ENCODE measurements at regions not wholly inside any gene's neighbourhood (a gene's known extent, or its start where the extent isn't known, plus 50 kb on each side); places are given as distances from the start of the nearest gene placed in this dataset.

DNA sequence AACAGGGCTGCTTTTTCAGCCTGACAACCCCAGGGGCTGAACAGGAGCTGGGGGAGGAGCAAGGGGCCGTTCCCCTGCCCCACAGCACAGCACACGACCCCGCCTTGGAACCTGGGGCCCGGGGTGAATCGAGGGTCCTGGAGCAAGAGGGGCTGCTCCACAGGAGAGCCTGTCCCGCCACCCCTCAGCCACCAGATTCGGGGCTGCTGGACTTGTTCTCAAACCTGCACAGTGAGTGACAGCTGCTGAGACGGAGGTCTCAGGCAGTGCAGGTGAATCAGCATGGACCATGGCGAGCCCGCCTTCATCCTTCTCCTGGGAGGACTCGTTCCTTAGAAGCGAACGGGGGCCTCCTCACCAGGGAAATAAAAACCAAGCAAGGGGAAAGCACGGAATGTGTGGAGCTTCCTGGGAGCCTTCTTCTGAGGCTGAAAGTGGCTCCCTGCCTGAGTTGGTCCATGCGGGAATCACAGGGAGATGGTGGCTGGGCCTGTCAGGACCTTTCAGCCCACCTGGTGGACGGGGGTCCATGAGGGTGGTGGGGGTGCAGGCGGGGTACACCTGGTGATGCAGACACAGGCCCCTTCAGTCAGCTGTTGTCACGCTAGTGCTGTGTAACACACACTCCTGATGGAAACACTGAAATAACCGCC is 125.4 kb downstream of the SIK1 start:
- DNase-seq, result no peak

DNA sequence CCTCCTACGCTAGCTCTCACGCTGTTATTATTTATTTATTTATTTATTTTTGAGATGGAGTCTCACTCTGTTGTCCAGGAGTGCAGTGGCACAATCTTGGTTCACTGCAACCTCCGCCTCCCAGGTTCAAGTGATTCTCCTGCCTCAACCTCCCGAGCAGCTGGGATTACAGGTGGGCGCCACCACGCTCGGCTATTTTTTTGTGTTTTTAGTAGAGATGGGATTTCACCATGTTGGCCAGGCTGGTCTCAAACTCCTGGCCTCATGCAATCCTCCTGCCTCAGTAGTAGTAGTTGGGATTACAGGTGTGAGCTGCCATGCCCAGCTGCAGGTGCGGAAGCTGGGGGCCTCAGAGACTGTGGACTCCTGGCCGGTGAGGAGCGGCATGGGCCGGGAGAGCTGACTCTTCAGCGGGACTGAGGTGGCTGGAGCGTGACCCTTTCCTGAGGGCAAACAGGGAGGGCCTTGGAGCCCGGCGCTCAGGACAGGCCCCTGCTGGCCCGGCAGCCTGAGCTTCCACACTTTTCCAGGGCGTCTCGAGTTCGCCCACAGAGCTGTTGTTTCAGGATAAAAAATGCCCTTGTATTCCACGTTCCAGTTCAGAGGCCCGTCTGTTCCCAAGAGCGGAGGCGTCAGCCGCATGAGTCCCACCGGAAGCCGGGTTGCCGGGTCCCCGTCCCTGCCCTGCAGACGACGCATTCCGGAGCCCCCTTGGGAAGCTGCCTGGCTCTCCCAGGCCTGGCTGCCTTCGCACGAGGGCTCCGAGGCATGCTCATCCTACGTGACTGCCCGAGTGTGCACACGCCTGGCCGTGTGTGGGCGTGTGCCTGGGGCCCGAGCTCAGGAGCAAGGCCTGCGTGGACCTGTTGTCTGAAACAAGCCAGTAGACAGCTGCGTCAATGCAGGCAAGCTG is 126.2 kb downstream of the SIK1 start:
- no peak for DNase-seq

DNA sequence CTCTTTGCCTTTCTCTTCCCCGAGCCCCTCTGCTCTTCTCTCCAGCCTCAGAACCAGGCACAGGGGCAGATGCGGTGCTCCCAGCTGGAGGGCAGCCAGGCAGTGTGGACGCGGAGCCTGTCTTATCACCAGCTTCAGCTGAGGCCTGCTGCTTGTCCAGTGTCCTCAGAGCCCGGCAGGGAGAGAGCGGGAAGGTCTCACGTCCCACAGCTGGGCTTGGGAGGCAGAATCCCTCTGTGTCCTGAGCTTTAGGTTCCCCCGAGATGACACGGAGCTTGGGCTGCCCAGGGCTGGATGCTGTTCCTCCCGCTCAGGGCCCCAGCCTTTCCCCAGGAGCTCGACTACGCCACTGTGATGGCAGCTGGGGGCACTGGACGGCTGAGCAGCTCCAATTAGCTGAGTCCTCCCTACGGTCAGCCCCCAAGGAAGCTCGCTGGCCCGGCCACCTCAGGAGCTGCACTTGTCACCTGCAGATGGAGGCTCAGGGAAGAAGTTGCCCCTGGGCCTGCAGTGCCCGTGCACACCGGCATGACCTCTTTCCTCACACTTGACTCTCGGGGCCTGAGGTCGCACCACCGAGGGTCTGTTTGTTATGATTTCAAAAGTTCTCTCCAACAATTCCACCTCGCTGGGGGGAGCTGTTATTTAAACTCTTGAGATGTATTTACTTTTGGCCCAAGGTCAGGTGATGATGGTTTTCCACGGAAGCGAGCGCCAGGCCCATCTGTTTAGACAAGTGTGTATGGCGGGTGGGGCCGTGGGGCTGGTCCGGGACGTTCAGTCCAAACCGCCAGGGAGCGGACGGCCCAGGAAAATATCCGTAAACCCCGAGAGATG is 127.3 kb downstream of the SIK1 start:
- DNase-seq, result no peak

DNA sequence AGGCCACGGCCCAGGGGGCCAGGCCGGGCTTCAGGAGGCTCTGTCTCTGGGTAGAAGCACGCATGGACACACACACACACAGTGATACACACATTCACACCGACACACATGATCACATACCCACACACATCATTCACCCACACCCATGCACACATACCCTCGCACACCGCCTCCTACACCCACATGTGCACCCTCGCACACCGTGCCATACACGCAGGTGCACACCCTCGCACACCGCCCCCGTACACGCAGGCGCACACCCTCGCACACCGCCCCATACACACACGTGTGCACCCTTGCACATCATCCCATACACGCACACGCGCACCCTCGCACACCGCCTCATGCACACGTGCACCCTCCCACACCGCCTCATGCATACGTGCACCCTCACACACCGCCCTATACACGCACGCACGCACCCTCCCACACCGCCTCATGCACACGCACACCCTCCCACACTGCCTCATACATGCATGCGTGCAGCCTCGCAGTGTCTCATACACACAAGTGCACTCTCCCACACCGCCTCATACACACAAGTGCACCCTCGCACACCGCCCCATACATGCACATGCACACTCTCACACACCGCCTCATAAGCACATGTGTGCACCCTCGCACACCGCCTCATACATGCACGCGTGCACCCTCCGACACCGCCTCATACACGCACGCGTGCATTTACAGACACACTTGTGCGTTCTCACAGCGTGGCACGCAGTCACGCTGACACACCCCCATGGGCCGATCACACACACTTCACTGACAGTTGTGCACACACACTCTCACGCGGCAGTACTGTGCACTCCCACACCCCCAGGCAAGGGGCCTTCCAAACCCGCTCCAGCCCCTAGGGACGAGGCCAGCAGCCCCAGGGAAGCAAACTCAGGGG is 128.1 kb downstream of the SIK1 start:
- DNase-seq, result no peak

DNA sequence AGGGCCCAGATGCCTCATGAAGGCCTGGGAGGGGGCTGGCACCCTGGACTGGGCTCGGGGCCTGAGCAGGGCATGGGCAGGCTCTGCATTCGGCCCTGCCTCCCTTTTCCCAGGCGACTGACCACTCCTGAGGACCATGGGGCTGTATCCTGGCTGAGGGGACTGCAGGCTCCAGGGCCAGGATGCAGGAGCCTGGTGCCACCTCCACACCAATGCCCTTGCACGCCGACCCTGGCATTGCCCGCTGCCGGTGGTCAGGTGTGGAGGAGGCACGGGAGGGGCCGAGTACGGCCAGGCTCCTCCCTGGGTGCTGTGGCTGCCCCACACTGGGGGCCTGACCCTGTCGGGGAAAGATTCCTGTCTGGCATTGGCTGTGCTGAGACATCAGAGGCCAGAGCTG is 128.9 kb downstream of the SIK1 start:
- DNase-seq, result no peak

DNA sequence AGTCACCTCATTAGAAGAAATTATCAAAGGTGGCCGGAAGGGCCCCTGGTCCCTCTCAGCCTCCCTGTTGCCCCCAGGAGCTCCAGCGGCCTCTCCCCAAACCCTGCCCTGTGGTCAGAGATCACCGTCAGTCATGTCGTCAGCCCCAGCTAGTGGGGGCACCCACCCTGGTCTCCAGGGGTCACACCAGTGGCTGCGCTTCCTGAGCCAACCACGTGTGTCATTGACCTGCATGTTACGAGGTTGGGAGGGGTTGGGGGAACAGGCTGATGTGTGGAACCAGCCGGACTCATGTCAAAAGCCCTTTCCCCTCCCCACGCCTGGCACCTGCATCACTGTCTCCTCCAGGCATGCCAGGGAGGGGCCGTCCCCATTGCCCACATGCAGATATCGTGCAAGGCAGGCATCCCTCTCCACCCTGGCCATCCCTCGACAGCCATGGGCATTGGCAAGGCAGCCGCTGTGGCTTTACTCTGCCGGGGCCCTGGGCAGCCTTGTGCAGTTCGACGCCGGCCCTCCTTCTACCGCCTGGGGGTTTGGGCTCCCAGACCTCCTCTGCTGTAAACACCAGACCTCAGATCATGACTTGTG is 128.7 kb downstream of the CRYAA start:
- no peak for DNase-seq

DNA sequence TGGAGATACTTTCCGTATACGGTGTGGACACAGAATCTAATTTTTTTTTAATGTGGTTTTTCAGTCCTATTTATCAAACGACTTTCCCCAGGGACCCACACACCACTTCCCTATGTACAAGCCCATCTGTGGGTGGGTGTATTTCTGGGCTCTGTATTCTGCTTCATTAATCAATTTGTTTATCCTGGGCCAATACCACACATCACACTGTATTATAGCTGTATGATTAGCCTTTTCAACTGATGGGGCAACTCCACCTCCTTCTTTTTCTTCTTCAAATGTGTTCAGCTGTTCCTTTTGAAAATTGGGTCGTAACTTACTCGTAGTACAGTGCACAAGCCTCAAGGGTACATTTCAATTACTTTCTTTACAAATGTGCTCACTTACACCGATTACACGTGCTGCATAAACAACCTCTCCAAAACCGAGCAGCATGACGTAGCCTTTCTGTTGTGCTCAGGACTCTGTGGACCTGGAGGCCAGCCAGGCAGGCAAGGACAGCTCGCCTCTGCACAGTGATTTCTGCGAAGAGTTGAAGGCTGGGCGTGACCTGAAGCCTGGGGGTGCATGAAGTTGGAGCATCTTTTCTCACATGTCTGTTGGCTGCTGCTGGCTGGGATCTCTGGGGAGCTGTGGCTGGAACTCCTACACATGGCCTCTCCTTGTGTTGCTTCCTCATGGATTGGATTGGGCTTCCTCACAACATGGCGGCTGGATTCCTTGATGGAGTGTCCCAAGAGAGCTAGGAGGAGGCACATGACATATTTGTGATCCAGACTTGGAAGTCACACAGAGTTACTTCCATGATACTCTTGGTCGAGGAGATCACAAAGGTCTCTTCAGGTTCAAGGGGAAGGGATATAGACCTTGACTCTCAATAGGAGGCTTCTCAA is 126.5 kb downstream of the CRYAA start:
- DNase-seq, result peak; percentile 89

DNA sequence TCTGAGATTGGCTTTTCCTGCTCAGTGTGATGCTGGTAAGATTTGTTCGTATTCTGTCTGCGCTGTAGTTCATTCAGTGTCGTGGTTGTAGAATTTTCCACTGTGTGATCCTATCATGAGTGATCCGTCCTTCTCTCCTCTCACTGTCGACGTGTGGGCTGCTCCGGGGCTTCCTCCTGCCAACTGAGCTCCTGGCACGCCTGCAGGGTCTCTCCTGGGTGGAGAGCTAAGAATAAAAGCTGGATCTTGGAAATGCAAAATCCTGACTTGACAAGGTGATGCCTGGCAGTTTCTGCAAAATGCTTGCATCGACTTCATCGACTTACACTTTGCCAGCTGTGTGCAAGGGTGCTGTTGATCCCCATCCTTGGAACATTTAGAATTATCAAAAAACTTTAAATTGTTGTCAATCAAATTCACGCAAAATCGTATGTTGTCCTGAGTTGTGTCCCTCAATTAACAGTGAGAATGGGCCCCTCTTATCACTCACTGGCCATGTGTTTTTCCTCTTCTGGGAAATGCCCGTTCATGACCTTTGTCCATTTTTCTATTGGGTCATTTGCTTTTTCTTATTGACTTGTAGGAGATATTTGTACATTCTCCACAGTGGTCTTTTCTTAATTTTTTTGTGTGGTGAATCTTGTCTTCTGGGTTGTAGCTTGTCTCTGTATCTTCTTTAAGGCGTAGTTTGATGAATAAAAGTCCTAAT is 125.5 kb downstream of the CRYAA start:
- no peak for DNase-seq

DNA sequence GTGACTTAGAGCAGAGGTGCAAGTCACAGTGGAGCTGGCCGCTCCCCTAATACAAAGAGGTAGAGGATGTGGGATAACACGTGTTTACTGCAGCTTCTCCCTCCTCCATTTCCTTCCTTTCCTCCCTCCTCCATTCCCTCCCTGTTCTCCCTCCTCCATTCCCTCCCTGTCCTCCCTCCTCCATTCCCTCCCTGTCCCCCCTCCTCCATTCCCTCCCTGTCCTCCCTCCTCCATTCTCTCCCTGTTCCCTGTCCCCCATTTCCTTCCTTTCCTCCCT is 124.0 kb downstream of the CRYAA start:
- no peak for DNase-seq

DNA sequence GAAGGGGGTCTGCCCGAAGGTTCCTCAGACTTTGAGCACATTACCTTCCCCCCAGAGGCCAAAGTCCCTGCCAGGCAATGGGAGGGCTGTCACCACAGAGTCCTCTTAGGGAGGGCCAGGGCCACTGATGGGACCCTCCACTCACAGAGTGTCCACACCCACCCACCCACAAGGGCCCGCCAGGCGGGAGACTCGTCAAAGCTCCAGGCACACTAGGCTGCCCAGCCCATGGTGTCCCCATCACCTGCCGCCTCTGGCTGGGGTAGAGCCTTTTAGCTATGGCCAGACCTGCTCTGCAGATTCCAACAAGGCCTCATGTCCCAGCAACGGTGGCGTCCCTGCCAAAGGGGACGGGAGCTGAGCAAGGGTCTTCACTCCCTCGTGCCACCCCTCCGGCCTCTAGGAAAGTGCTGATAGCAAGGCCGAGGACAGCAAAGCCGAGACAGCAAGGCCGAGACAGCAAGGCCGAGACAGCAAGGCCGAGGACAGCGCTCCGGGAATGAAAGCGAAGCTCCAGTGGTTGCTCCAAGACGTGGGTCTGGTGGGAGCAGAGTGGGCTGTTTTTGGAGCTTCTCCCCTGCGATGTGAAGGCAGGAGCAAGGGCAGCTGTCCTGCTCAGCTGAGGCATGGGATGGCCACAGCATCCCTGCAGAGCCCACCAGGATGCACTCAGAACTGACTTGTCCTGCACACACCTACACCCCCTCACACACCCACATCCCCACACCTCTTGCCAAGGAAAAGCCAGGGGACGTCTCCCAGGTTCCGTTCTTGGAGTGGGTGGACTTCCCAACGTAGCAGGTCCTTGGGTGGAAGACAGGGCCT is 123.4 kb downstream of the CRYAA start:
- no peak for DNase-seq

DNA sequence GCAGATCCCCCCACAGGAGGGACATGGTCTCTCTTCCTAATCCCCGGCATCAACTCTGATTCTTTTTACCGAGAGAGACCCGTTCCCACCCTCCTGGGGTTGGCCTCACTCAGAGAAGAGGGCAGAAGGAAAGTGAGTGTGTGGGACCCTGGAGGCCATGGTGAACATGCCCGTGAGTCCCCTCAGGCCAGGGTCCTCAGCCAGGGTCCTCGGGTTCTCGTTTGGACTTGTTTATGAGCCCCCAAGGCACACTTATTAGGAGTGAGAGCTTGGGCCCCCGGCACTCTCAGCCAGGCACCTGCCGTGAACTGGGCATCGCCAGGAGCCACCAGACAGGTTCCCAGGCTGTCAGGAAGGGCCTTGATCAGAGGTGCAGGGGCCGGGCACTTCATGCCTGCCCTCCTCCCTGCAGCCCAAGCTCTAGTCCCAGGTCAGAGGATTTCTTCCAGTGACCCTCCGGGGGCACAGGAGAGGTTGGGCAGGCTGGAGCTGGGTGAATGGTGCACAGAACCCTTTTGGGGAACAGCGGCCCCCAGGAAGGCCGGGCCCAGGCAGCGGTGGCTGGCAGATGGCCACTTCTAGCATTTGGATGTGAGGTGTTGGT is 122.6 kb downstream of the CRYAA start:
- DNase-seq, result no peak

DNA sequence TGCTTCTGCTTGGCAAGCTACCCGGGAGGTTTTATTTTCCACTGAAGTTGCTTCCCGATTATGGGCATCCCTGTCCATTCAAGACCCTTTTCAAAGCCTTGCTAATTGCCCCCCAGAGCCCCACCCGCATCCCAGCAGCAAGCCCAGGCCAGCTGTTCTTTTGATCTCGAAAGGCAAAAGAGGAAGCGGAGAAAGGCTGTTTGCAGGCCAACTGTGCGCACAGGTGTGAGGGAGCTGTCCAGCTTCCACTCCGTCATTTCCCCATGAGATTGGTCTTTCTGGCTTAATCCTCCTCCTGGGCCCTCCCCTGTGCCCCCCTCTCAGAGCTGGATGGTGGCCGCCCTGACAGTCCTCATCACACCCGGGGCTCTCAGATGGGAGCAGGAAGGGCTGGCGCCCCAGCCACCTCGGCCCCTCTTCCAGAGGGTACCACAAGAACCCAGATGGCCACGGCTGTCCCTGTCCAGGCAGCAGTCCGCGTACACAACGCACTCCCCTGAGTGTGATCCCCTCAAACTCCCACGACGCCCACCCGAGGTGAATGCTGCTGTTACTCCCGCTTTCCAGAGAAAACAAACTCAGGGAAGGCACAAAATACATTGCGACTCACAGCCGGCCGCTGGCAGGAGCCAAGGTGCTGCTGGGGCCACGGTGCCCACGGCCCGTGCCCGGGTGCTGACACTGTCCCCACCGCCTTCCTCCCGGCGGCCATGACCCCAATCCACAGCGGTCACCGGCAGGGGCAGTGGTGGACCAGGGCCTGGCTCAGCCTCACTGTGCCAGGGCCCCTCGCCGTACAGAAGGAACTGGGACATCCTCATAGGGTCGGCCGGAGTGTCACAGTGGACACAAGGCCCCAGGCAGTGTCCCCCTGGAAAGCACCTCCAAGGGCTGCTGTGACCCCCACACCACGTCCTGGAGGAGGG is 121.9 kb downstream of the CRYAA start:
- DNase-seq, result no peak

DNA sequence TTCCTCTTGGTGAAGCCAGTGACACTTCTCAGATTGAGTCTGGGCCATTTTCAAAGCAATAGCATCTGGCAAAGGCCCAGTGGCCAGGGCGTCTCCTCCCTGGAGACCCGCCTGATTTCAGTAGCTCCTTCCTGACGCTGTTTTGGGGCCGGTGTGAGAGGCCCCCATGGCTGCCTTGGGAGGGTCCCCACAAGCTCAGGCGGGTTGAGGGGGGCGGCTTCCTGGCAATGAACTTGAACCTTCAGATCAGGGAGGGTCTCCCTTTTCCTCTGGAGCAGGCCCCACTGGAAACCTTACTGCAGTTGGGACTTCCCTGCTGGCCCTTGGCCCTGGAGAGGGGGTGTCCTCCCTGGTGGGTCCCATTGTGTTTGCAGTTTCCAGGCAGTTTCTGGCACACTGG is 121.2 kb downstream of the CRYAA start:
- no peak for DNase-seq

DNA sequence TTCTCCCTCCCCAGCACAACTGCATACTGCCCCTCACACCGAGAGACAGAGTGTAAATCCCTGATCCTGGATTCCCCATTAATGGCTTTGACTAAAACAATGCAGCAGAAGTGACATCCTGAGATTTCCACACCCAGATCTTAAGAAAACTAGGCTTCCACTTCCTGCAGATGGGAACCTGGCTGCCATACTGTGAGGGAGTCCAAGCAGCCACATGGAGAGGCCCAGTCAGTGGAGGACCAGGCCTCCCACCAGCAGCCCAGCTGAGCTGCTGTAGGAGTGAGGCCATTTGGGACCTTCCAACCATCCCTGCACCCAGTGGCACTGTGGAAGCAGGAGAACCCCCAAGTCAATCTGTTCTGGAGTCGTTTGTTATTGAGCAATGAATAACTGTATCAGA is 120.6 kb downstream of the CRYAA start:
- DNase-seq, result no peak

DNA sequence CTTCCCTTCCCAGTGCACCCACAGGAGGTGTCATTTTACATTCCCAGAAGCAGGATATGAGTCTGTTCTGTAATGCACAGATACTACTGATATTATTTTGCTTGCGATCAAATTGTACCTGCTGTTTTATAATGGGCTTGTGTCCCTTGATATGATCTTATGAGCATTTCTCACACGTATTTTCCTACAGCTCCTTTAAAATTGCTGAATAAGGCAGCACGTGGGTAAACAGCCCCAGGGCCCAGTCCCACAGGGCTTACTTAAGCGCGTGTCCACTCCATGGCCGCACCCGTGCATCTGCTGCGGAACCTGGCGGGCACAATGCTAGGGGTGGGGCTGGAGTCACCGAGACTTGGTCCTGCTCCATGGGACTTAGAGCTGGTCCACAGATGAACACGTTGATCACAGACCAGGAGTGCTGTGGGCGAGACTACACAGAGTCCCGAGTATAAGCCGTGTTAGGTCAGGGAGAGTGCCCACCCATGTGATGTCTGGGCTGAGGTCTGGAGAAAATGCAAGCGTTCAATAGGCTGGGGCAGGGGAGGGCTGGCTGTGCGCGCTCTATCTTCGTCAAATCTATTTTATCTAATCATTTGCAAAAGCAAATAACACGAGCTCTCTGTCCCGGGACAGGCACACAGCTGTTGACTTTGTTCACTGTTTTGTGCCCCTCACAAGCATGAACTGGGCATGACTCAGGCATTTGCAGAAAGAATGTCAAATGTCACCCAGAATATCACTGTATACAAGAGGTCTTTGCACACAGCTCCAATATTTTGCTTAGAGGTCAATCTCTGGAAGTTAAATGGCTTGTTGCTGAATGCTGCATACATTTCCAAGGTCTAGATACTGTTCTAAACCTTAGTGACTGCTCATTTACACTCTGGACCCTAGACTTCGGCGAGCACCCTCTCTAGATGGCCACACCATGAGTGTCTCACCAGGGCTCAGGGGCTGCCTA is 119.3 kb downstream of the CRYAA start:
- DNase-seq, result no peak

DNA sequence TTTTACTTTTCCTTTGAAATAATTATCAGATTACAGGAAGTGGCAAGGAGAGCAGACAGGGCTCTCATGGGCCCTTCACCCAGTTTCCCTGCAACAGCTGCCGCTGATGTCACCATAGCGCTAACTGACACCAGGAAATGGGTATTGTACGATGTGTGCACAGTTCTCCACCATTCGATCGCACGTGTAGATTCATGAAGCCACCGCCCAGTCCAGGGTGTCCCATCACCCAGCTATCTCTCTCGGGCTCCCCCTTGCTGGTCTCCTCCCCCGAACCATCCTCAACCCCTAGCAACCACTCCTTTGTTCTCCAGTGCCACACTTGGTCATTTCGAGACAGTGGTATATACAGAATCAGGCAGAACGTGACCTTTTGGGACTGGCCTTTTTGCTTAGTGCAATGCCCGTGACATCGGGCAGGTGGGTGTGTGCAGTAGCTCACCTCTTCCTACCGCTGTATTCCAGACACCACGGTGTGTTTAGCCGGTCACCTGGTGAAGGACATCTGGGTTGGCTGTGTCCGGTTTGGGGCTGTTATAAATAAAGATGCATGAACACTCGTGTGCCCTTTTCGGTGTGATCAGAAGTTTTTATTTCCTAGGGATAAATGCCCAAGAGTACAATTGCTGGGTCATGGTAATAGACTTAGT is 118.4 kb downstream of the CRYAA start:
- DNase-seq, result peak; percentile 66
